T47D (cell line): ENCODE measurements at regions not wholly inside any gene's neighbourhood (a gene's known extent, or its start where the extent isn't known, plus 50 kb on each side); places are given as distances from the start of the nearest gene placed in this dataset.
"Not testable (repeated sequence)": the region's sequence is repeated elsewhere in the genome, so short reads cannot be mapped to it uniquely, and the experiment has no call there.

Experiments
- DNase-seq, 2 experiments: peaks; one replicate each; pipeline versions ENCODE4 v3.0.0 to v3.0.0-alpha.2; 2011 to 2012; ENCODE audit warnings: low read depth in 1 of 2, low spot score in 1 of 2
- JUND ChIP-seq: IDR thresholded peaks from 2 replicates; pipeline ENCODE4 v1.6.1; 2012; ENCODE audit warnings: low read depth
- in situ Hi-C: cut with HindIII; loops from 2 replicates; pipeline ENCODE4 v1.10.0; 2016; ENCODE audit warnings: low sequenced_read_pairs, low pct_unique_long_range_greater_than_20kb

DNA sequence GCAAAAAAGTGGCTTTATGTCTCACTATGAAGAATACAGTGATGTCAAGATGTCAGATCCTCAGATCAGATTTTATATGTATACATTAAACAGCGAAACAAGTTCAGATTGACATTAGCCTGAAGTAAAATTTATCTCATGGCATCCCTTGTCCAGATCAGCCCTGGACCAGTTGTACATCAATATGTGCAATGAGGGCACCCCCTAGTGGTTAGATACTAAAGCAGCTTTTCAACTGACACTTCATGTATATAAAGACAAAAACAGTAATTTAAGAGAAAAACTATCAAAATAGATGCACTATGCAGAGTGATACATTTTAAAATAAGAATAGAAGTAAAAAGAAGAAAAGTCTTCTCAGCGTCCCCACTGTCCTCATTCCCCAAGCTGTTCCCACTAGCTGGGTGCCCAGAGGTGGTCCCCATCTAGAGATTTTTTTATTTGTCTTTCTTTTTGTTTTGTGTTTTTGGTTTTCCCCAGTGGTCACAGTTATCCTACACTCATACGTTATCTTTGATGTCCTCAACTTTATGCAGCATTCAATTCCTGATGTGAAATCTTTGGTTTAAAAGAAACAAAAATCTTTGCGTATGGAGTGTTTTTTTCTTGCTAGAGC is 2193.4 kb upstream of the RAG2 start:
- in situ Hi-C loops = no loop called here
- DNase-seq = peak; percentile 59 to 90
- no peak for TF ChIP-seq JUND

DNA sequence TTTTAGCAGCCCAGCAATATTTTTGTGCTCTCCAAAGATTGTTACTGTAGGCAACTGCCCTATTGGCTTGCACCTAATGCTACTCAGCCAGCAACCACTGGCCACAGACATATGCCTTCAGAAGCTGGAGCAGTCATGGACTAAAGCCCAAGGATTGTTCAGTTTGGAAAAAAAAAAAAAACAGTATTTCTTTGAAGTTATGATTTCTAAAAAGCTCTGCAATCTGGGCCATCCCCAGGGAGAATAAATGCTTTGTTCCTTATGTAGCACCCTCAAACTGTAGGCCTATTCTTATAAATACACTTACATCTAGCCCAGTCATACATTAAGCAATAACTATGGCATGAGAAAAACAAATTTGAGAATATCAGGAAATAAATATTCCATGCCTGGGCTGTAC is 2190.5 kb upstream of the RAG2 start:
- no peak for DNase-seq
- in situ Hi-C loops = no loop called here
- no peak for TF ChIP-seq JUND

DNA sequence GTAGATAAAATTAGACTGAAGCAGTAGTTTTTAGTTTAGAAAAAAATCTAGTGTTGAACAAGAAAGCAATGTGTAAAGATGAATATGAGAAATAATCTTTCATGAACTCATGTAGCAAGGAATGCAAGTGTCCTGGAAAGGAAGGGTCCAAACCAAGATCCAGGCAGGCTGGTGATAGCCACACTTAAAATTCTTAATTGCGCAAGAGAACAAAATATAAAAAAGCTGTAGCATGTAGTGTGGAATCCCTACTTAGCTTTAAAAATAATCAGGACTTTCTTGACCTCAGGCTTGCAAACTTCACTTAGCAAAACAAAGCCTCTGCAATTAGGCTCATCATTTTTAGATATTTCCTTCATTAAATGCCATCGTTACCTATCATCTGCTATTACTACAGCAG is 2186.1 kb upstream of the RAG2 start:
- DNase-seq = no peak
- no peak for TF ChIP-seq JUND
- in situ Hi-C loops = no loop called here

DNA sequence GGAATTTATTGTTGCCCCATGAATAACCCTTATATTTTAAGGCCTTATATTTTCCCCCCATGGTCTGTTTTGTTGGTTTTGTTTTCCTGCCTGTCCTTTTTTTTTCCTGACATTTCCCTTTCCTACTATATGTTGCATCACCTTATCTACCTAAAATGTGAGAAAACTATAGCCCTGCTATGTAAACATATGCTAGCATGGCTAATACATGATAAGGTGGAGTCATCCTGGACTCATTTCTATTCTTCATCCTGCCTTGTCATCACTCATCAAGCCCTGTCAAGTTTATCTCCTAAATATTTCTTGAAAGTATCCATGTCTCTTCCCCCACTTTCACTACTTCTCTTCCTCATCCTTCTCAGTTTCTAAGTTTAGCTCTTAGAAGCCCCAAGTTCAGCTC is 2168.8 kb upstream of the RAG2 start:
- TF ChIP-seq JUND = no peak
- in situ Hi-C loops = no loop called here

DNA sequence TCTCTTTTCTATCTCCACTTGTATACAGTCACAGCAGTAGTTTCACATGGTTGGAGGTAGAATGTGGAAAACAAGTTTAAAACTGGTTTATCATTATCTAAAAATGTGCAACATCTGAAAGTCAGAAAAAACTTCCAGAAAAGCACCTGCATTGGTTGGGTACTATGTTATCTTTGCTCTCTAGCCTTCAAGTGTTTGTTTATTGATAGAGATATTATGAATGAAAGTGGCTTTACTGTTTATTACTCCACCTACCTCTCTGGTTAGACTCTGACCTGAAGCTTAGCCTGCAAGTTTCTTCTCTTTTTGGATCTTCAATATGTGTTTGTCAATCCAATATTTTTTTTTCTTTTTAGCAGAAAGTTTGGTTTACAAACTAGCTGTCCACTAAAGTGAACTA is 2161.4 kb upstream of the RAG2 start:
- TF ChIP-seq JUND = no peak
- in situ Hi-C loops = no loop called here
- DNase-seq = no peak

More for the DNA sequence above, 2168.8 kb upstream of the RAG2 start:
- DNase-seq = no peak

DNA sequence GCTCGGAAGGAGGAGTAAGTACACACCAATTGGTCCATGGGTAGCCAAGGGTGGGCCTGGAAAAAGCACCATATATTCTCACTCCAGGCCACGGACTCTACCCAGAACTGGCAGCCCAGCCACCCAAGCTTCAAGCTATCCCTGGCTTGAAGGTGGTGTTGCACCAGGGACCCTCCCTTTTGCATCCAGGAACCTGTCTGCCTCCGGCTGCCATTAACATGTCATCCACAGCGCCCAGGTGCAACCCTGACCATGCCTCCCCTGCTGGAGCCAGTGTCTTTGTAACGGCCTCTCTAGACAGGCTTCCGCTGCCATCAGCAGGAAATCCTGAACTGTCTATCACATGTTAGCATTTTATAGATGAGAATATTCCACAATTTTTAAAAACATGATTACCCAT is 2158.5 kb upstream of the RAG2 start:
- no peak for TF ChIP-seq JUND
- DNase-seq = no peak
- in situ Hi-C loops = no loop called here

DNA sequence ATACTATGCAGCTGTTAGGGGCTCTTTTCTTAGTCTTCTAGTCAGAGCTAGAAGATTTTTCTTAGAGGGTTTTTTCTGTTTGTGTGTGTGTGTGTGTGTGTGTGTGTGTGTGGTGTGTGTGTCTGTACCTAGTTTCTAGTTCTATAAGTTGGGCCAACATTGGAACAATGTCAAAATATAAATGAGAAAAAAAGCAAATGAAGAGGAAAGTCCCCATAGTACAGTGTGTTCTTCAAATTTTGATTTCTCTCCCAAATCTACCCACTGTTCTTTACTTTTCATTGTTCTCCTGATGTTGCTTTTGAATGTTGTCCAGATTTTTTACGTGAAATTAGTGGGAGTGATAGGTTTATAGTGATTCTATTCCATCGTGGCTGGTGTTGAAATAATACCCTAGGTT is 2153.4 kb upstream of the RAG2 start:
- in situ Hi-C loops = no loop called here
- DNase-seq = no peak
- TF ChIP-seq JUND = no peak

DNA sequence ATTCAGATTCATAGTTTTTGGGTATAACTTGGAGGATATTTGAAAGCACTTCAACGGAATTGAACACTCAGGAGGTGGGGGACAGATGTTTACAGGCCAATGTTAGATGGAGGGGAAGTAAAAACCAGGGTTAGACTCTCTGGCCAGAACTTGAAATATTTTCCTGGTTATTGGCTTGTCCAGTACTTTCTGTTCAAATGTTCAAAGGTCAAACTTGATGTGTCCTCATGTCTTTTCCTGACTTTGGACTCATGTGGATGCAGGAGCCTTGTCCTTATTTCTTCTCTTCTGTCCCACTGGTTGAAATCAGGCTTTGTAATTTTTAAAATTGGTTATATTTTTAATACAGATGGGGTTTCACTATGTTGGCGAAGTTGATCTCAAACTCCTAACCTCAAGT is 2148.5 kb upstream of the RAG2 start:
- DNase-seq, in situ Hi-C loops: not testable (repeated sequence)

DNA sequence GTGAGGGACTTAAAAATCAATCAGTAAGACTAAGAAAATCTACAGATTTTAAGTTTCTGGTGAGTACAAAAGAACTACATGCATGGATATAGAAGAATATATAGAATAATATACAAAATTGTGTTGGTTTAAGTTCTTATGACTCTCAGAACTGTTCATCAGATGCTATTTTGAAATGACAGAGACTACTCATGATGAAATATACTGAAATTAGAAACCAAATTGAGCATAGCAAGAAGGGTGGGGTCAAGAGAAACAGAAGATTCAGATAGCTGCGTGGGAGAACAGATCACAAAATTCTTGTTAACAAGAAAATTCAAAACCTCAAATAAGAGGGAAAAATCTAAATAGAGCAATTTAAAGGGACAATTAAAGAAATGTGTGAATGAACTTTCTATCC is 2125.3 kb upstream of the RAG2 start:
- in situ Hi-C loops = no loop called here
- no peak for DNase-seq
- no peak for TF ChIP-seq JUND

DNA sequence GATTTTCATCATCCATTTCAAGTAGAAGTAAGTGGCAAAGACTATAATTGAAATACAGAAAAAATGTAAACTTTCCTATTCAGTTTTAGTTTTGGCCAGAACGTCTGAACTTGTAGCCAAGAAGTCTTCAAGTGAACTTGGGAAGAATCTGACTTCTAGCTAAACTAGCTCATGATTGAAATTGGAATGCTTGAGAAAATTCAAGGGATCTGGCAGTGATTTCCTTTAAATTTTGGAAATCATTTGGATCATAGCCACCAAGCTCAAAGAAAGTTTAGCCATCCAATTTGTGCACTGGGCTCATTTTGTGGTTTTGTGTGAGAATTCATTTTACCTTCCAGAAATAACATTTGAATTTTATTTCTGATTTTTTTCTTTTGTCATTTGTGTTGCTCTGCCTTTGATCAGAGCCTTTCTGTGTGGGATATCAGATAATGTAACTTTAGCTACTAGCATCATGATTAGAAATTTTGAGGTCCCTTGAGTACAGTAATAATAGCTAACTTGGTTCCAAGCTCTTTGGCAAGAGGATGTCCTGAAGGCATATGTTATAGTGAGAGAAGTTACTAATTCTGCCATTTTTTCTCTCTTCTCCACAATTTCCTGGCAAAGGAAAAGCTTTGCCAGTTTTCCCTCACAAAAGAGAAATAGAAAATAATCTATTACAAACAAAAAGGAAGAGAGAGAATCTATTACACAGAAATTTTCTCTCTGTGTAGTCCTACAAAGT is 2123.7 kb upstream of the RAG2 start:
- no peak for DNase-seq
- TF ChIP-seq JUND = no peak
- in situ Hi-C loops = no loop called here

DNA sequence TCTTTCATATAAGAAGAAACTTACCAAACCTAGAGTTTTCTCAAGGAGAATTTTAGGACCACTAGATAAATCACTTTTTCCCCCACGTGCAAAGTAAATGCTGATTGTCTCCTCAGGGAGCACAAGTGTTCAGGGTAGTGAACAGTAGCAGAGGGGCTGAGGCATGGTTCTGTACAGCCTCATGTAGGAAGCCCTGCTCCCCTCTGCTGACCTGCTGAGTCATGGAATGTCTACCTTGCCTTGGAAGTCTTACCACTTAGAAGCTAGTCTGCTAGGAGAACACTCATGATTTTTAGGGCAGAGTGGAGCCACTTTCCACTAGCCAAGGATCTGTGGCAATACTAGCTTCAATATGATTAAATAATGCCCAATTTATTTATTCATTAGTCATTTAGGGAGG is 2120.6 kb upstream of the RAG2 start:
- TF ChIP-seq JUND = no peak
- in situ Hi-C loops = no loop called here
- DNase-seq = peak in 1 of 2 experiments; percentile 39

DNA sequence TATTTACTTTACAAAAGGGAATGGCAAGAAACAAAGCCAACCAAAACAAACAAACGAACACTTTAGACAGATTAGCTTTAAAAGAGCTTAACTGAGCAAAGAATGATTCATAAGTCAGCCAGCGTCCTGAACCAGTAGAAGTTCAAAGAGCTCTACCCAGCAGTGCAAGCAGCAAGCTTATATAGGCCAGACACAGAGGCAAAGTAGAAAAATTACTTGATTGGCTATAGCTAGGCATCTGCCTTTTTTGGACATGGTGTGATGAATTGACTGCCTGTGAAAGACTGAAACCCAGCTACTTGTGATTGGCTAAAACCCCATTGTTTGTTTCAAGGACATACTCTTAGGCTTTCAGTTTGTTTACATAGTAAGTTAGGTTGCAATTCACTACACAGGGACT is 2120.0 kb upstream of the RAG2 start:
- peak in 1 of 2 experiments; percentile 69 for DNase-seq
- in situ Hi-C loops = no loop called here
- TF ChIP-seq JUND = no peak

DNA sequence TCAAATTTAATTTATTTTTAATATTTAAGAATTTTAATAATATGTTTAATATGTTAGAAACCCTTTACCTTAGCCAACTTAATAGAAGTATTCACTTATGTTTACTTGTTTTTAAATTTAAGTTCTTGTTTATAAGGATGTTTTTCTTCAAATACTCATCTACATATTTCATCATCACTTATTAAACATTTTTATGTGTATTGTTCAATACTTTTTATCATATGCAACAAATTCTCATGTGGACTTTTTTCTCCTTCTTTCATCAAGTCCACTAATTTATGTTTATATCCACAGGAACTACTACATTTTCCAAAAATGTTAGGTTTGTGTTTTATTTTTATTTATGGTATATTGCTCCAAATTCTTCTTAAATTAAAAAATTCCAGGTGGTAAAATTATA is 2113.1 kb upstream of the RAG2 start:
- no peak for DNase-seq
- in situ Hi-C loops = no loop called here
- TF ChIP-seq JUND = no peak

DNA sequence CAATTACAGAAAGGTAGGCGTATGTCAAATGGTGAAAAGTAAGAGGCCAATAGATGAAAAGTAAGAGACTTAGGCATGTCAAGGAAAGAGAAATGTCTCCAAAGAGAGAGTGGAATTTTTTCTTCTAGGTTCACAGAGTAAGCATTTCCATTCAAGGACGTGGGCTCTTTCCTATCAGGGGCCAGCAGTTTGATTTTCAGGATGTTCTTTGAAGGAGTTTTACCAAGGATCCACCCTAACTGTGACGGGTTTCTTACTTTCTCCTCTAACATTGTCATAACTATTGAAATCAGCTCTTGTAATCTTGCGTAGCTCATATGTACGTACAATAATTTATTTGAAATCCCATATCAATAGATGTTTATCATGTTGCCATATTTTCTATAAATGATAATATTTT is 2112.2 kb upstream of the RAG2 start:
- no peak for TF ChIP-seq JUND
- DNase-seq = no peak
- in situ Hi-C loops = no loop called here
